B cell (primary cell): ENCODE measurements at regions not wholly inside any gene's neighbourhood (a gene's known extent, or its start where the extent isn't known, plus 50 kb on each side); places are given as distances from the start of the nearest gene placed in this dataset.

ENCODE experiments used
- ATAC-seq: fragments of 200-7000 bp; cut with Tn5 transposase; one replicate; pipeline ENCODE4 v1.10.0; 2021; ENCODE audit warnings: low read depth, mild to moderate bottlenecking, moderate number of reproducible peaks, moderate library complexity
- CTCF ChIA-PET: fragments of 350-600 bp; sonication (Branson Sonifier 250); formaldehyde crosslinking; loops from one replicate; lab custom pipeline; 2021; ENCODE audit warnings: antibody characterized with exemption, inconsistent platforms; lab: Charles Lee
- POLR2A ChIA-PET: fragments of 350-600 bp; sonication (Branson Sonifier 250); formaldehyde crosslinking; loops from one replicate; lab custom pipeline; 2021; ENCODE audit warnings: antibody characterized with exemption; lab: Charles Lee
- DNase-seq: peaks from one replicate; pipeline ENCODE4 v3.0.0; 2013
- H2AFZ ChIP-seq: 2 replicates; pipeline ENCODE4 v1.6.1; 2012; ENCODE audit warnings: mild to moderate bottlenecking, low read depth, low read length; ENCODE audit not compliant: insufficient read depth, poor library complexity, severe bottlenecking
- H3K27ac ChIP-seq, 2 donors: 1 replicate in 1 of 2; 2 replicates in 1 of 2; pipeline ENCODE4 v1.5.1; 2012 to 2013; ENCODE audit warnings: low read length in 2 of 2, mild to moderate bottlenecking in 2 of 2, moderate library complexity in 1 of 2
- H3K27me3 ChIP-seq, 4 experiments: fragments of 200-600 bp in 1 of 4; sonication (generic) in 1 of 4; replicated peaks in 1 of 4; 1 replicate in 2 of 4; 2 replicates in 2 of 4; pipeline versions ENCODE4 v1.6.1 to v1.7.0; 2013 to 2016; ENCODE audit warnings: low read length in 3 of 4, mild to moderate bottlenecking in 2 of 4, mixed read lengths in 1 of 4, moderate library complexity in 1 of 4; ENCODE audit not compliant: insufficient read depth in 4 of 4, control insufficient read depth in 3 of 4; ENCODE audit errors: control extremely low read depth in 1 of 4
- H3K36me3 ChIP-seq, 2 experiments: replicated peaks in 1 of 2; 1 replicate in 1 of 2; 2 replicates in 1 of 2; pipeline versions ENCODE4 v1.6.1 to v1.7.1; 2013; ENCODE audit warnings: low read length in 1 of 2; ENCODE audit not compliant: insufficient read depth in 2 of 2, control insufficient read depth in 1 of 2; ENCODE audit errors: control extremely low read depth in 1 of 2, extremely low read depth in 1 of 2
- H3K4me1 ChIP-seq, 2 donors: fragments of 200-600 bp in 1 of 2; sonication (generic) in 1 of 2; 1 replicate in 1 of 2; 2 replicates in 1 of 2; pipeline versions ENCODE4 v1.5.1 to v1.6.1; 2013 to 2017; ENCODE audit warnings: low read length in 2 of 2; ENCODE audit not compliant: control insufficient read depth in 2 of 2, insufficient read depth in 2 of 2
- H3K4me2 ChIP-seq: replicated peaks from 2 replicates; pipeline ENCODE3; 2012; ENCODE audit warnings: mild to moderate bottlenecking, low read depth, low read length; ENCODE audit not compliant: poor library complexity, severe bottlenecking
- H3K4me3 ChIP-seq, 5 experiments: fragments of 200-600 bp in 1 of 5; sonication (generic) in 1 of 5; 1 replicate in 3 of 5; 2 replicates in 2 of 5; pipeline versions ENCODE4 v1.5.1 to v1.7.0; 2011 to 2016; ENCODE audit warnings: low read length in 4 of 5, mild to moderate bottlenecking in 4 of 5, low read depth in 2 of 5, control low read depth in 1 of 5, moderate library complexity in 1 of 5; ENCODE audit not compliant: insufficient read depth in 1 of 5; ENCODE audit errors: control extremely low read depth in 1 of 5, extremely low read depth in 1 of 5
- H3K79me2 ChIP-seq: fragments of 200-600 bp; sonication (generic); one replicate; pipeline ENCODE4 v1.6.0; 2016; ENCODE audit warnings: low read length; ENCODE audit not compliant: control insufficient read depth, insufficient read depth
- H3K9ac ChIP-seq: fragments of 200-600 bp; sonication (generic); 2 replicates; pipeline ENCODE4 v1.6.1; 2017; ENCODE audit warnings: mild to moderate bottlenecking, low read length, moderate library complexity
- H3K9me3 ChIP-seq, 3 donors: one replicate each; pipeline versions ENCODE4 v1.6.1 to v1.7.1; 2013; ENCODE audit warnings: low read length in 2 of 3; ENCODE audit not compliant: control insufficient read depth in 2 of 3, insufficient read depth in 1 of 3; ENCODE audit errors: control extremely low read depth in 1 of 3
- H4K20me1 ChIP-seq: 2 replicates; pipeline ENCODE4 v1.6.0; 2012; ENCODE audit warnings: mild to moderate bottlenecking, low read length; ENCODE audit not compliant: insufficient read depth, control insufficient read depth, poor library complexity, severe bottlenecking
- H3K27ac Mint-ChIP-seq: one replicate; pipeline ENCODE4 v1.8.0; 2021; ENCODE audit warnings: mixed read lengths
- H3K27me3 Mint-ChIP-seq: one replicate; pipeline ENCODE4 v1.8.0; 2021; ENCODE audit warnings: mixed read lengths
- H3K4me1 Mint-ChIP-seq: one replicate; pipeline ENCODE4 v1.8.0; 2021; ENCODE audit warnings: mixed read lengths
- H3K4me3 Mint-ChIP-seq: one replicate; pipeline ENCODE4 v1.8.0; 2021; ENCODE audit warnings: mixed read lengths
- H3K9me3 Mint-ChIP-seq: one replicate; pipeline ENCODE4 v1.8.0; 2022; ENCODE audit warnings: mixed read lengths; ENCODE audit not compliant: insufficient read depth
- EZH2 ChIP-seq: IDR thresholded peaks from 2 replicates; pipeline ENCODE4 v1.6.1; 2012; ENCODE audit warnings: borderline replicate concordance, low read depth, mild to moderate bottlenecking, moderate library complexity, low read length; ENCODE audit not compliant: insufficient read depth, poor library complexity, severe bottlenecking
- WGBS: methylation state at CpG from one replicate; pipeline ENCODE4 v1.1.5; 2013; ENCODE audit warnings: missing lambda C conversion rate; ENCODE audit not compliant: insufficient coverage; 5-methylcytosine and 5-hydroxymethylcytosine counted together
- intact Hi-C: fragments of 100-400 bp; cut with micrococcal nuclease; formaldehyde crosslinking; loops from one replicate; pipeline ENCODE4 v1.10.0; 2022
- TF ChIP-seq, protein P1 (sequence below): fragments of 200-600 bp; IDR thresholded peaks from one replicate; pipeline ENCODE4 v1.8.0; 2022; ENCODE audit warnings: antibody characterized with exemption, mild to moderate bottlenecking

DNA sequence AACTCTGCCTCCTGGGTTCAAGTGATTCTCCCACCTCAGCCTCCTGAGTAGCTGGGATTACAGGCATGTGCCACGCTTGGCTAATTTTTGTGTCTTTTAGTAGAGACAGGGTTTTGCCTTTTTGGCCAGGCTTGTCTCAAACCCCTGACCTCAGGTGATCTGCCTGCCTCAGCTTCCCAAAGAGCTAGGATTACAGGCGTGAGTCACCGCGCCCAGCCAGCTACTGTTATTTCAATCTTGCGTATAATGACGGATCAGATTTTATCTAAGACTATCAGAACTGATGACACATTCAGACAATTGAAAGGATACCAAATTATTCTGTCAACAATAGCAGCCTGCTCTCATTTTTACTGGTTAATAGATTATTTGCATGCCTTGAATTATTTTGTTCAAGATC lies 612.2 kb downstream of the ZIC1 start:
- no peaks in the 10 kb centered on the region for H3K36me3 ChIP-seq
- H3K9me3 Mint-ChIP-seq, result peaks cover 4% of the 10 kb centered on the region
- H3K9me3 ChIP-seq, result peaks cover 0 to 1% (median 0%) of the 10 kb centered on the region in 3 donors
- intact Hi-C loops, result loop anchor here (10.0 kb wide), 1 partner anchor 67 kb away; no protein-coding TSS in a partner anchor
- no peak overlapping the region for H3K4me3 ChIP-seq
- no peak overlapping the region for H3K27ac Mint-ChIP-seq
- H3K27ac ChIP-seq, result no peak overlapping the region
- no peaks in the 10 kb centered on the region for H3K27me3 Mint-ChIP-seq
- no peak overlapping the region for H3K9ac ChIP-seq
- no peak overlapping the region for H3K4me3 Mint-ChIP-seq
- no peaks in the 10 kb centered on the region for H3K27me3 ChIP-seq
- WGBS, result 86% methylated on average over 2 of the region's 6 CpGs
- no peak overlapping the region for H3K4me2 ChIP-seq
- no peaks in the 10 kb centered on the region for H3K4me1 ChIP-seq
- H4K20me1 ChIP-seq, result no peaks in the 10 kb centered on the region
- H2AFZ ChIP-seq, result no peak overlapping the region
- H3K79me2 ChIP-seq, result no peaks in the 10 kb centered on the region
- ATAC-seq (no peak), DNase-seq (no peak)
- TF ChIP-seq, protein P1, sequence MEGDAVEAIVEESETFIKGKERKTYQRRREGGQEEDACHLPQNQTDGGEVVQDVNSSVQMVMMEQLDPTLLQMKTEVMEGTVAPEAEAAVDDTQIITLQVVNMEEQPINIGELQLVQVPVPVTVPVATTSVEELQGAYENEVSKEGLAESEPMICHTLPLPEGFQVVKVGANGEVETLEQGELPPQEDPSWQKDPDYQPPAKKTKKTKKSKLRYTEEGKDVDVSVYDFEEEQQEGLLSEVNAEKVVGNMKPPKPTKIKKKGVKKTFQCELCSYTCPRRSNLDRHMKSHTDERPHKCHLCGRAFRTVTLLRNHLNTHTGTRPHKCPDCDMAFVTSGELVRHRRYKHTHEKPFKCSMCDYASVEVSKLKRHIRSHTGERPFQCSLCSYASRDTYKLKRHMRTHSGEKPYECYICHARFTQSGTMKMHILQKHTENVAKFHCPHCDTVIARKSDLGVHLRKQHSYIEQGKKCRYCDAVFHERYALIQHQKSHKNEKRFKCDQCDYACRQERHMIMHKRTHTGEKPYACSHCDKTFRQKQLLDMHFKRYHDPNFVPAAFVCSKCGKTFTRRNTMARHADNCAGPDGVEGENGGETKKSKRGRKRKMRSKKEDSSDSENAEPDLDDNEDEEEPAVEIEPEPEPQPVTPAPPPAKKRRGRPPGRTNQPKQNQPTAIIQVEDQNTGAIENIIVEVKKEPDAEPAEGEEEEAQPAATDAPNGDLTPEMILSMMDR, result no peak
- TF ChIP-seq EZH2, result no peak
- ChIA-PET POLR2A (no interaction called here), CTCF (no interaction called here)
- no peaks in the 10 kb centered on the region for H3K4me1 Mint-ChIP-seq

GRCh38 chr3:148023994-148024393 lies 614.8 kb downstream of the ZIC1 start:
- DNase-seq, result no peak
- H3K27ac ChIP-seq, result no peak overlapping the region
- ChIA-PET POLR2A (no interaction called here), CTCF (no interaction called here)
- Mint-ChIP-seq H3K9me3 (peaks cover 4% of the 10 kb centered on the region), H3K4me1 (no peaks in the 10 kb centered on the region), H3K27me3 (no peaks in the 10 kb centered on the region), H3K27ac (no peak overlapping the region), H3K4me3 (no peak overlapping the region)
- no peaks in the 10 kb centered on the region for H3K27me3 ChIP-seq
- no peak overlapping the region for H2AFZ ChIP-seq
- no peak overlapping the region for H3K4me3 ChIP-seq
- intact Hi-C loops, result loop anchor here (10.0 kb wide), 1 partner anchor 69 kb away; no protein-coding TSS in a partner anchor
- ATAC-seq, result no peak
- TF ChIP-seq EZH2, result no peak
- TF ChIP-seq, protein P1, result no peak
- no peaks in the 10 kb centered on the region for H4K20me1 ChIP-seq
- H3K36me3 ChIP-seq, result no peaks in the 10 kb centered on the region
- H3K9me3 ChIP-seq, result no peaks in the 10 kb centered on the region
- H3K4me1 ChIP-seq, result no peaks in the 10 kb centered on the region
- WGBS, result 93% methylated on average over 3 of the region's 6 CpGs
- H3K9ac ChIP-seq, result no peak overlapping the region
- H3K4me2 ChIP-seq, result no peak overlapping the region
- no peaks in the 10 kb centered on the region for H3K79me2 ChIP-seq
